Cardiac muscle cell (in vitro differentiated cells and primary cell): ENCODE measurements at regions not wholly inside any gene's neighbourhood (a gene's known extent, or its start where the extent isn't known, plus 50 kb on each side); places are given as distances from the start of the nearest gene placed in this dataset.
"Not testable (repeated sequence)": the region's sequence is repeated elsewhere in the genome, so short reads cannot be mapped to it uniquely, and the experiment has no call there.

Source experiments
- DNase-seq, 2 donors: peaks; one replicate each; pipeline versions ENCODE4 v3.0.0 to v3.0.0-alpha.2; 2010 to 2017; ENCODE audit warnings: low read depth in 1 of 2, low spot score in 1 of 2
- H3K27ac ChIP-seq: fragments of 200-600 bp; sonication (generic); 2 replicates; pipeline ENCODE4 v1.5.1; 2016
- H3K27me3 ChIP-seq: fragments of 200-600 bp; sonication (generic); 2 replicates; pipeline ENCODE4 v1.6.0; 2016; ENCODE audit warnings: control low read depth
- H3K36me3 ChIP-seq: fragments of 200-600 bp; sonication (generic); 2 replicates; pipeline ENCODE4 v1.5.1; 2016; ENCODE audit warnings: control low read depth
- H3K4me1 ChIP-seq: fragments of 200-600 bp; sonication (generic); 2 replicates; pipeline ENCODE4 v1.8.1; 2017; ENCODE audit warnings: low read depth, mild to moderate bottlenecking, mixed run types
- H3K4me3 ChIP-seq: fragments of 200-600 bp; sonication (generic); 2 replicates; pipeline ENCODE4 v1.5.1; 2016; ENCODE audit warnings: mild to moderate bottlenecking
- H3K9me3 ChIP-seq: fragments of 200-600 bp; sonication (generic); 2 replicates; pipeline ENCODE4 v1.5.1; 2017; ENCODE audit warnings: low read depth, mild to moderate bottlenecking, control low read depth
- TF ChIP-seq, protein P1 (sequence below): IDR thresholded peaks from 2 replicates; pipeline ENCODE4 v1.5.1; 2012; ENCODE audit warnings: low read depth, mild to moderate bottlenecking, low read length

DNA sequence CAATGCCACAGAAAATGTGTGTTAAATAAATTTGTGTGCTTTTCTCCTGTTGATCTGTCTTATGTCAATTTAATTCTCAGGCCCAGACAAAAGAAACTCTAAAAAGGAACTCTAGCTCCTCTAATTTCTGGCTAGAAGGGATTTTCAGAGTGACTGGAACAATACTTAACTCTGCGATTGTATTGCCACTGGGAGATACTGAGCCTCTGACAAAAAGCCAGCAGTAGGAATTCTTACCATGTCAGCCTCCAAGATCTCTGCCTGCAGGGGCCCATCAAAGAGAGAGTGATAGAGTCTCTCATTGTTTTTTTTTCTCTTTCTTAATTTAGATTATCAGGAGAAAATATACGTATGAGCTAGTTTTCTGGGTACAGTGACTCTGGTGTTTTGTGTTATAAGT lies 1165.7 kb downstream of the BRINP3 start:
- Histone ChIP-seq H3K36me3 (no peaks in the 10 kb centered on the region), H3K9me3 (no peaks in the 10 kb centered on the region), H3K4me3 (no peak overlapping the region), H3K4me1 (peaks cover 3% of the 10 kb centered on the region), H3K27ac (no peak overlapping the region), H3K27me3 (no peaks in the 10 kb centered on the region)
- DNase-seq: no peak
- TF ChIP-seq, protein P1, sequence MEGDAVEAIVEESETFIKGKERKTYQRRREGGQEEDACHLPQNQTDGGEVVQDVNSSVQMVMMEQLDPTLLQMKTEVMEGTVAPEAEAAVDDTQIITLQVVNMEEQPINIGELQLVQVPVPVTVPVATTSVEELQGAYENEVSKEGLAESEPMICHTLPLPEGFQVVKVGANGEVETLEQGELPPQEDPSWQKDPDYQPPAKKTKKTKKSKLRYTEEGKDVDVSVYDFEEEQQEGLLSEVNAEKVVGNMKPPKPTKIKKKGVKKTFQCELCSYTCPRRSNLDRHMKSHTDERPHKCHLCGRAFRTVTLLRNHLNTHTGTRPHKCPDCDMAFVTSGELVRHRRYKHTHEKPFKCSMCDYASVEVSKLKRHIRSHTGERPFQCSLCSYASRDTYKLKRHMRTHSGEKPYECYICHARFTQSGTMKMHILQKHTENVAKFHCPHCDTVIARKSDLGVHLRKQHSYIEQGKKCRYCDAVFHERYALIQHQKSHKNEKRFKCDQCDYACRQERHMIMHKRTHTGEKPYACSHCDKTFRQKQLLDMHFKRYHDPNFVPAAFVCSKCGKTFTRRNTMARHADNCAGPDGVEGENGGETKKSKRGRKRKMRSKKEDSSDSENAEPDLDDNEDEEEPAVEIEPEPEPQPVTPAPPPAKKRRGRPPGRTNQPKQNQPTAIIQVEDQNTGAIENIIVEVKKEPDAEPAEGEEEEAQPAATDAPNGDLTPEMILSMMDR: no peak

DNA sequence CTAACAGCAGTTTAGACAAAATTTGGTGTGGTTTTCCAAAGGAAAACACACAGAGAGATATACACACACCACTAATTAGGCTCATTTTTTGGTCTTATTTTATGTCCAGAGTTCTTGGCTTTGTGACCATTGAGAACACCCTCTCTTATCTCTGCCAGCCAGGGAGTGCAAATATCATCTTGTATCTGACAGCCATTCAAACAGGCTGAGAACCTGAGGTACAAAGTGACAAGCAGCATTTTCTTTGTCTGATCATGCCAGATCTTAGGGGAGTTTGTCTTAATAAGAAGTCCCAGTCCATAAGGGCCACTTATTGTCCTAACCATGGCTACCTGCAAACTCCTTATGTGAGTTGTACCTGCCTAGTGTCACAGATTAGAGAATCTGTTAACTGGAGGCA lies 1165.2 kb downstream of the BRINP3 start:
- TF ChIP-seq, protein P1: no peak
- Histone ChIP-seq H3K4me3 (no peak overlapping the region), H3K27ac (no peak overlapping the region), H3K36me3 (no peaks in the 10 kb centered on the region), H3K9me3 (no peaks in the 10 kb centered on the region), H3K27me3 (no peaks in the 10 kb centered on the region), H3K4me1 (peaks cover 3% of the 10 kb centered on the region)
- DNase-seq: peak in 1 of 2 donors; percentile 1

DNA sequence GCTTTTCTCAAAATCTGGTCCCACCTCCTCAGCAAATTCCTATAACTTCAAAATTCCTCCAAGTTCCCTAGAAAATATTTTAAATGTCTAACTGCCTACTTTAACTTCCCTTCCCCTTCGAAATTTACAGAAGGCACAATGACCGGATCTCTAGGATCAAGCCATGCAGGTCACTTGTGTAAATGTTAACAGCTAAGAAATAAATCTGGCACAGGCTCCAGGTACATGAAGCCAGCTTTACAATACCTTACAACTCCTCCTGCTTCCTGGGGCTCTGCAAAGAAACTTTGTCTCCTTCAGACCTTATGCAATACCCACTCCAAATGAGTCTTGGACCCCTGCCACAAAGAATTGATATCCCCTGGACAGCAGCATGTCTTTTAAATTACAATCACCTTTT lies 1164.2 kb downstream of the BRINP3 start:
- H3K36me3 ChIP-seq: no peaks in the 10 kb centered on the region
- no peak overlapping the region for H3K27ac ChIP-seq
- H3K27me3 ChIP-seq: no peaks in the 10 kb centered on the region
- H3K4me1 ChIP-seq: peaks cover 3% of the 10 kb centered on the region
- DNase-seq: no peak
- no peaks in the 10 kb centered on the region for H3K9me3 ChIP-seq
- TF ChIP-seq, protein P1: no peak
- H3K4me3 ChIP-seq: no peak overlapping the region

DNA sequence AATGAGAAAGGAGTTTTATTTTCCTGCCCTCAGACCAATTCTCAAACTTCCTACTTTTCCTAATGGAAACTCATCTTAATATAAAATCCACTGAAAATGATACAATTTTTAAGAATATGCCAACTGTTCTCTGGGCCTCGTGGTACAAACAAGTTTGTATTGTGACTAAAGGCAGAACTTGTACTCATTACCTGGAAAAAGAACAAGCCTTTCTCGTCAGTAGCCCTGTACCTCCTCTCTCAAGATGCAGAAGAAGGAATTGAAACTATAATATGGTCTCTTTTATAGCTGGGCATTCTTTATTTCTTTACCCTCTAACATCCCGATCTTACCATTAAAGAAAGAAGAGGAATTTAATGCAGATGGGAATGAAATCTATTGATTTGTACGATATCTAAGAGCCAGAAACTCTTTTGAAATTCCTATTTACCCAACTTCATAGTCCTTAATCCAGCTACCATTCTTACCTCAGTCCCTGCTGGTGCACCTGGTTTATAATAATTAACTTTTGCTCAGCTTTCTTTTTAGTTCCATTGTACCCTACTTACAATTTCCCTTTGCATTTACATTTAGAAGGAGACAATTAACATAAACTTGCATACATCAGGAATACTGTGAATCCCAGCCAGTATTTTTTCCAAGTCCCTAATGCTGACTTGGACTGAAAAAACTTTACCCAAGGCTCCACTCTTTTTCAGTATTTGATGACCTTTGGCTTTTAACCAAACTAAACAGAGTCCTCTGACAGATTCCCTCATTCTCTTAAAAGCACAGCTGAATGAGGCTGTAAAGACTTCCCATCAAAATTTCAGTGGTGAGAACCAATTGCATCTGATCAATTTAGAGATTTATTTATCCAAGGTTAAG lies 1162.4 kb downstream of the BRINP3 start:
- H3K4me3 ChIP-seq: no peak overlapping the region
- no peak for DNase-seq
- no peaks in the 10 kb centered on the region for H3K36me3 ChIP-seq
- H3K27ac ChIP-seq: no peak overlapping the region
- H3K4me1 ChIP-seq: peaks cover 3% of the 10 kb centered on the region
- H3K27me3 ChIP-seq: no peaks in the 10 kb centered on the region
- TF ChIP-seq, protein P1: no peak
- no peaks in the 10 kb centered on the region for H3K9me3 ChIP-seq

DNA sequence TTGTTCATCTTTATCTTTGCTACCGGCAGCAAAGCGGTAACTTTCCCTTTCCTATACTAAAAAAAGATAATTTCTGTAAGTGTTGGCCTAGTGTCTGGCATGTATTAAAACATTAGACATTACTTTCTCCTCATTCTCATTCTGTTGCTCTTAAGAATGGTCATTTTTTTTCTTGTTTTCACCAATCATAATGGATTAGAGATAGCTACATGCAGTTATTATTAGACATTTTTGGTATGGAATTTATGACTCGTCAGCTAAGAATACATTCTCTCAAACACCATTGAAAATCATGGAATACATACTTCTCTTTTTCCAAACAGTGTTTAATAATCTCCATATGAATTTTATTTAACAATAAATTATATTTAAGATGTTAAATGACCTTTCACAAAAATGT lies 1154.6 kb downstream of the BRINP3 start:
- H3K9me3 ChIP-seq: no peaks in the 10 kb centered on the region
- no peak overlapping the region for H3K27ac ChIP-seq
- peak in 1 of 2 donors; percentile 3 for DNase-seq
- H3K4me1 ChIP-seq: no peaks in the 10 kb centered on the region
- no peaks in the 10 kb centered on the region for H3K36me3 ChIP-seq
- no peaks in the 10 kb centered on the region for H3K27me3 ChIP-seq
- TF ChIP-seq, protein P1: no peak
- H3K4me3 ChIP-seq: no peak overlapping the region

DNA sequence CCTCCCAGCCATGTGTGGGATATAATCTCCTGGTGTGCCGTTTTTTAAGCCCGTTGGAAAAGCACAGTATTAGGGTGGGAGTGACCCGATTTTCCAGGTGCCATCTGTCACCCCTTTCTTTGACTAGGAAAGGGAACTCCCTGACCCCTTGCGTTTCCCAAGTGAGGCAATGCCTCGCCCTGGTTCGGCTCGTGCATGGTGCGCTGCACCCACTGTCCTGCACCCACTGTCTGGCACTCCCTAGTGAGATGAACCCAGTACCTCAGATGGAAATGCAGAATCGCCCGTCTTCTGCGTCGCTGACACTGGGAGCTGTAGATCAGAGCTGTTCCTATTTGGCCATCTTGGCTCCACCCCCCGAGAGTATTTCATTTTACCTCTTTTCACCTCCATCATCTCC lies 1146.6 kb downstream of the BRINP3 start:
- H3K27ac ChIP-seq, H3K9me3 ChIP-seq, H3K36me3 ChIP-seq, H3K4me3 ChIP-seq, DNase-seq, H3K27me3 ChIP-seq, H3K4me1 ChIP-seq: not testable (repeated sequence)
